Neural cell (in vitro differentiated cells): ENCODE measurements at regions not wholly inside any gene's neighbourhood (a gene's known extent, or its start where the extent isn't known, plus 50 kb on each side); places are given as distances from the start of the nearest gene placed in this dataset.

Experiments used
- H2AFZ ChIP-seq: fragments of 200-600, 300-800 bp; sonication (generic), shearing (Covaris generic); 2 replicates; pipeline ENCODE4 v1.6.0; 2014; ENCODE audit warnings: low read depth, mild to moderate bottlenecking, antibody characterized with exemption, low read length, moderate library complexity
- H3F3A ChIP-seq: fragments of 200-600 bp; shearing (Covaris generic); 2 replicates; pipeline ENCODE4 v1.6.1; 2016; ENCODE audit warnings: mild to moderate bottlenecking, moderate library complexity, mixed read lengths, antibody characterized with exemption, low read length; ENCODE audit not compliant: insufficient read depth, poor library complexity, severe bottlenecking
- H3K27ac ChIP-seq: fragments of 200-600, 300-800 bp; sonication (generic), shearing (Covaris generic); 2 replicates; pipeline ENCODE4 v1.5.1; 2014; ENCODE audit warnings: mild to moderate bottlenecking, low read length, moderate library complexity
- H3K27me3 ChIP-seq: fragments of 300-800, 200-600 bp; sonication (generic), shearing (Covaris generic); 2 replicates; pipeline ENCODE4 v1.6.0; 2014; ENCODE audit warnings: mild to moderate bottlenecking, low read depth, low read length, moderate library complexity; ENCODE audit not compliant: insufficient read depth
- H3K36me3 ChIP-seq: fragments of 300-800, 200-600 bp; sonication (generic), shearing (Covaris generic); 2 replicates; pipeline ENCODE4 v1.5.1; 2014; ENCODE audit warnings: mild to moderate bottlenecking, antibody characterized with exemption, low read length, moderate library complexity; ENCODE audit not compliant: insufficient read depth
- H3K4me2 ChIP-seq: fragments of 300-800, 200-600 bp; sonication (generic), shearing (Covaris generic); 2 replicates; pipeline ENCODE4 v1.6.0; 2014; ENCODE audit warnings: mild to moderate bottlenecking, low read length
- H3K4me3 ChIP-seq: fragments of 300-800, 200-600 bp; sonication (generic), shearing (Covaris generic); 2 replicates; pipeline ENCODE4 v1.5.1; 2014; ENCODE audit warnings: mild to moderate bottlenecking, low read length, moderate library complexity
- H3K79me2 ChIP-seq: fragments of 200-600 bp; shearing (Covaris generic); replicated peaks from 2 replicates; pipeline ENCODE4 v1.6.0; 2014; ENCODE audit warnings: mild to moderate bottlenecking, low read length, moderate library complexity; ENCODE audit not compliant: insufficient read depth
- H3K9ac ChIP-seq: fragments of 300-800, 200-600 bp; sonication (generic), shearing (Covaris generic); 2 replicates; pipeline ENCODE4 v1.6.1; 2016; ENCODE audit warnings: mild to moderate bottlenecking, low read length, mixed read lengths
- H3K9me2 ChIP-seq: fragments of 200-600 bp; shearing (Covaris generic); 2 replicates; pipeline ENCODE4 v1.6.1; 2016; ENCODE audit warnings: mild to moderate bottlenecking, low read length, mixed read lengths; ENCODE audit not compliant: insufficient read depth
- H3K9me3 ChIP-seq: fragments of 200-600, 300-800 bp; sonication (generic), shearing (Covaris generic); 2 replicates; pipeline ENCODE4 v1.6.1; 2016; ENCODE audit warnings: mild to moderate bottlenecking, mixed run types, low read length, moderate library complexity, mixed read lengths
- H4K20me1 ChIP-seq: fragments of 200-600 bp; shearing (Covaris generic); 2 replicates; pipeline ENCODE4 v1.6.1; 2016; ENCODE audit warnings: mild to moderate bottlenecking, mixed run types; ENCODE audit not compliant: insufficient read depth
- CTCF ChIP-seq: fragments of 450-650 bp; IDR thresholded peaks from 2 replicates; pipeline ENCODE4 v1.5.1; 2014; ENCODE audit warnings: antibody characterized with exemption, mild to moderate bottlenecking, moderate library complexity; ENCODE audit not compliant: poor library complexity, severe bottlenecking
- EP300 ChIP-seq: fragments of 450-650 bp; conservative IDR thresholded peaks from 2 replicates; pipeline ENCODE4 v1.6.1; 2014; ENCODE audit warnings: antibody characterized with exemption, mild to moderate bottlenecking, moderate library complexity; ENCODE audit not compliant: poor library complexity, severe bottlenecking
- EZH2 ChIP-seq: fragments of 200-600, 300-800 bp; shearing (Covaris generic), sonication (generic); IDR thresholded peaks from 2 replicates; pipeline ENCODE4 v1.6.1; 2014; ENCODE audit warnings: antibody characterized with exemption, low read length, borderline replicate concordance, mild to moderate bottlenecking; ENCODE audit not compliant: insufficient read depth, poor library complexity, severe bottlenecking
- MXI1 ChIP-seq: fragments of 450-650 bp; conservative IDR thresholded peaks from 2 replicates; pipeline ENCODE4 v1.6.1; 2014; ENCODE audit warnings: antibody characterized with exemption, mild to moderate bottlenecking; ENCODE audit not compliant: poor library complexity, severe bottlenecking
- POLR2AphosphoS5 ChIP-seq: IDR thresholded peaks from 2 replicates; pipeline ENCODE4 v1.6.1; 2012
- RAD21 ChIP-seq: fragments of 450-650 bp; conservative IDR thresholded peaks from 2 replicates; pipeline ENCODE4 v1.6.1; 2014; ENCODE audit warnings: antibody characterized with exemption, mild to moderate bottlenecking, moderate library complexity
- REST ChIP-seq: IDR thresholded peaks from 2 replicates; pipeline ENCODE4 v1.6.1; 2012; ENCODE audit warnings: borderline replicate concordance
- SMC3 ChIP-seq: fragments of 450-650 bp; conservative IDR thresholded peaks from 2 replicates; pipeline ENCODE4 v1.6.1; 2014; ENCODE audit warnings: antibody characterized with exemption, mild to moderate bottlenecking, moderate library complexity; ENCODE audit not compliant: poor library complexity
- TAF1 ChIP-seq: IDR thresholded peaks from 2 replicates; pipeline ENCODE4 v1.6.1; 2012; ENCODE audit warnings: low read depth

GRCh38 chr9:25816439-25816838, 138.2 kb upstream of the TUSC1 start:
- Histone ChIP-seq H2AFZ (no peak overlapping the region), H3K4me3 (no peak overlapping the region)

GRCh38 chr9:25814023-25814422, 135.8 kb upstream of the TUSC1 start:
- Histone ChIP-seq H3K36me3 (no peaks in the 10 kb centered on the region), H3K9ac (no peak overlapping the region), H3F3A (no peaks in the 10 kb centered on the region), H4K20me1 (no peaks in the 10 kb centered on the region), H2AFZ (no peak overlapping the region), H3K79me2 (no peaks in the 10 kb centered on the region), H3K27ac (no peak overlapping the region), H3K27me3 (no peaks in the 10 kb centered on the region), H3K4me2 (peak overlapping the region; percentile 6), H3K9me2 (no peaks in the 10 kb centered on the region), H3K9me3 (no peaks in the 10 kb centered on the region), H3K4me3 (peak overlapping the region; percentile 9)
- TF ChIP-seq POLR2AphosphoS5, result no peak
- TF ChIP-seq EP300, result no peak
- TF ChIP-seq SMC3, result no peak
- no peak for TF ChIP-seq EZH2
- no peak for TF ChIP-seq CTCF
- no peak for TF ChIP-seq REST

More at GRCh38 chr9:25816439-25816838, 138.2 kb upstream of the TUSC1 start:
- Histone ChIP-seq H3K27me3 (no peaks in the 10 kb centered on the region), H3K36me3 (no peaks in the 10 kb centered on the region), H3K9me3 (no peaks in the 10 kb centered on the region), H3K27ac (no peak overlapping the region), H3F3A (no peaks in the 10 kb centered on the region), H3K9me2 (no peaks in the 10 kb centered on the region), H3K79me2 (no peaks in the 10 kb centered on the region), H4K20me1 (no peaks in the 10 kb centered on the region), H3K9ac (no peak overlapping the region), H3K4me2 (no peak overlapping the region)
- TF ChIP-seq POLR2AphosphoS5 (no peak), CTCF (no peak), TAF1 (no peak), EP300 (no peak), SMC3 (no peak), MXI1 (no peak), REST (no peak), RAD21 (no peak), EZH2 (no peak)
